IMR-90 (cell line): ENCODE measurements at regions not wholly inside any gene's neighbourhood (a gene's known extent, or its start where the extent isn't known, plus 50 kb on each side); places are given as distances from the start of the nearest gene placed in this dataset.

Source experiments
- ATAC-seq: fragments of 200-7000 bp; cut with Tn5 transposase; 2 replicates; pipeline ENCODE4 v1.9.1; 2020; ENCODE audit warnings: low read depth, mild to moderate bottlenecking, moderate library complexity
- BruUV-seq: library from RNA; stranded (reverse); fragments of 400-500 nt; replicated peaks from 2 replicates; lab custom pipeline; 2021; lab: Mats Ljungman, UMichigan
- CTCF ChIA-PET: fragments of 300-600 bp; formaldehyde crosslinking; extraction: SDS; loops from one replicate; lab custom pipeline; 2021; ENCODE audit warnings: antibody characterized with exemption; lab: Yijun Ruan, JAX
- POLR2A ChIA-PET: fragments of 300-600 bp; sonication (Branson Sonifier 250); formaldehyde crosslinking; loops from one replicate; lab custom pipeline; 2022; ENCODE audit warnings: antibody characterized with exemption; ENCODE audit not compliant: unreplicated experiment; lab: Charles Lee
- DNase-seq: peaks from one replicate; pipeline ENCODE4 v3.0.0; 2013
- H2AFZ ChIP-seq: replicated peaks from 2 replicates; pipeline ENCODE3; 2013; ENCODE audit warnings: low read length, mild to moderate bottlenecking; ENCODE audit not compliant: poor library complexity
- H2AK5ac ChIP-seq: 2 replicates; pipeline ENCODE4 v1.6.1; 2013; ENCODE audit warnings: low read depth, low read length, inconsistent platforms
- H2AK9ac ChIP-seq: replicated peaks from 2 replicates; pipeline ENCODE3; 2013; ENCODE audit warnings: mild to moderate bottlenecking, low read depth, low read length, moderate library complexity; ENCODE audit not compliant: poor library complexity
- H2BK120ac ChIP-seq: 2 replicates; pipeline ENCODE4 v1.6.1; 2013; ENCODE audit warnings: low read depth, low read length, inconsistent platforms
- H2BK15ac ChIP-seq: 3 replicates; pipeline ENCODE4 v1.6.1; 2013; ENCODE audit warnings: low read depth, low read length, inconsistent platforms
- H2BK20ac ChIP-seq: 2 replicates; pipeline ENCODE4 v1.6.1; 2013; ENCODE audit warnings: low read depth, mild to moderate bottlenecking, inconsistent platforms, low read length, moderate library complexity
- H2BK5ac ChIP-seq: 2 replicates; pipeline ENCODE4 v1.6.1; 2013; ENCODE audit warnings: mild to moderate bottlenecking, low read depth, low read length, inconsistent platforms; ENCODE audit not compliant: poor library complexity, severe bottlenecking
- H3K14ac ChIP-seq: replicated peaks from 2 replicates; pipeline ENCODE4 v1.6.1; 2013; ENCODE audit warnings: low read depth, low read length, inconsistent platforms
- H3K18ac ChIP-seq: 2 replicates; pipeline ENCODE4 v1.6.1; 2013; ENCODE audit warnings: low read depth, low read length, control low read depth
- H3K23ac ChIP-seq: 2 replicates; pipeline ENCODE4 v1.6.1; 2013; ENCODE audit warnings: low read depth, low read length, inconsistent platforms
- H3K27ac ChIP-seq: 2 replicates; pipeline ENCODE4 v1.5.1; 2013; ENCODE audit warnings: mild to moderate bottlenecking, control low read depth, low read length; ENCODE audit not compliant: insufficient read depth
- H3K27me3 ChIP-seq: 2 replicates; pipeline ENCODE4 v1.6.1; 2013; ENCODE audit warnings: low read length; ENCODE audit not compliant: control insufficient read depth, insufficient read depth
- H3K36me3 ChIP-seq: 2 replicates; pipeline ENCODE4 v1.6.1; 2013; ENCODE audit warnings: low read length, mixed read lengths; ENCODE audit not compliant: control insufficient read depth, insufficient read depth
- H3K4ac ChIP-seq: 2 replicates; pipeline ENCODE4 v1.6.1; 2013; ENCODE audit warnings: low read depth, low read length, inconsistent platforms
- H3K4me1 ChIP-seq: 2 replicates; pipeline ENCODE4 v1.6.1; 2013; ENCODE audit warnings: low read length, mixed read lengths; ENCODE audit not compliant: control insufficient read depth, insufficient read depth
- H3K4me2 ChIP-seq: 2 replicates; pipeline ENCODE4 v1.6.1; 2013; ENCODE audit warnings: low read depth, mild to moderate bottlenecking, control low read depth, low read length, moderate library complexity
- H3K4me3 ChIP-seq: 2 replicates; pipeline ENCODE4 v1.5.1; 2013; ENCODE audit warnings: low read depth, mild to moderate bottlenecking, control low read depth, low read length, moderate library complexity; ENCODE audit not compliant: insufficient read depth
- H3K56ac ChIP-seq: 2 replicates; pipeline ENCODE4 v1.6.1; 2013; ENCODE audit warnings: low read length, inconsistent platforms; ENCODE audit not compliant: insufficient read depth; ENCODE audit errors: extremely low read depth
- H3K79me1 ChIP-seq, 2 experiments: 2 replicates each; pipeline ENCODE4 v1.6.1; 2013; ENCODE audit warnings: low read length in 2 of 2, inconsistent platforms in 1 of 2, low read depth in 1 of 2
- H3K9ac ChIP-seq: 2 replicates; pipeline ENCODE4 v1.6.1; 2013; ENCODE audit warnings: low read depth, low read length, control low read depth
- H3K9me1 ChIP-seq: 2 replicates; pipeline ENCODE4 v1.6.1; 2013; ENCODE audit warnings: low read length, inconsistent platforms; ENCODE audit not compliant: insufficient read depth
- H3K9me3 ChIP-seq: 2 replicates; pipeline ENCODE4 v1.6.1; 2013; ENCODE audit warnings: low read length; ENCODE audit not compliant: control insufficient read depth, insufficient read depth
- H4K20me1 ChIP-seq: 2 replicates; pipeline ENCODE4 v1.6.1; 2013; ENCODE audit warnings: low read length, inconsistent platforms; ENCODE audit not compliant: insufficient read depth
- H4K5ac ChIP-seq: 2 replicates; pipeline ENCODE4 v1.6.1; 2013; ENCODE audit warnings: mild to moderate bottlenecking, low read depth, low read length, control low read depth
- H4K8ac ChIP-seq, 2 experiments: 2 replicates each; pipeline ENCODE4 v1.6.1; 2013; ENCODE audit warnings: low read depth in 2 of 2, low read length in 2 of 2, control low read depth in 1 of 2, inconsistent platforms in 1 of 2
- H4K91ac ChIP-seq: 2 replicates; pipeline ENCODE4 v1.6.1; 2013; ENCODE audit warnings: low read depth, low read length, inconsistent platforms; ENCODE audit not compliant: insufficient read depth
- BHLHE40 ChIP-seq: fragments of 150-350 bp; IDR thresholded peaks from 2 replicates; pipeline ENCODE4 v1.6.1; 2016; ENCODE audit warnings: mild to moderate bottlenecking, low read depth, low read length
- CEBPB ChIP-seq: IDR thresholded peaks from 2 replicates; pipeline ENCODE4 v1.6.1; 2012; ENCODE audit warnings: low read depth, low read length, improper control_type of control experiment
- WGBS, 2 experiments: methylation state at CpG; one replicate each; pipeline versions ENCODE4 v1.1.5 to v1.1.7; 2013; ENCODE audit warnings: missing lambda C conversion rate in 2 of 2; ENCODE audit not compliant: insufficient read length in 1 of 2; ENCODE audit errors: extremely low coverage in 2 of 2; 5-methylcytosine and 5-hydroxymethylcytosine counted together
- dilution Hi-C: fragments of 300-500 bp; cut with HindIII; formaldehyde crosslinking; loops from one replicate; pipeline ENCODE4 v1.14.3; 2018; ENCODE audit warnings: low sequenced_read_pairs; ENCODE audit not compliant: unreplicated experiment
- in situ Hi-C: fragments of 300-500 bp; cut with MboI; formaldehyde crosslinking; loops from 3 replicates; pipeline ENCODE4 v1.14.3; 2019; ENCODE audit warnings: low sequenced_read_pairs, inconsistent platforms, mixed read lengths
- intact Hi-C: fragments of 100-400 bp; cut with micrococcal nuclease; formaldehyde crosslinking; loops from 2 replicates; pipeline ENCODE4 v1.10.0; 2022

- H4K91ac ChIP-seq = no peak overlapping the region
- WGBS, 2 experiments = no CpG with 5 or more reads among the region's 2 CpGs
- in situ Hi-C loops = no loop called here
- H3K9me1 ChIP-seq = no peaks in the 10 kb centered on the region
- no peaks in the 10 kb centered on the region for H3K79me1 ChIP-seq
- no peak overlapping the region for H2BK120ac ChIP-seq
- H2AFZ ChIP-seq = no peak overlapping the region
- no peaks in the 10 kb centered on the region for H4K20me1 ChIP-seq
- ChIA-PET CTCF (no interaction called here), POLR2A (no interaction called here)
- H3K56ac ChIP-seq = no peak overlapping the region
- no peak overlapping the region for H3K18ac ChIP-seq
- no peak for ATAC-seq
- no peak for TF ChIP-seq BHLHE40
- TF ChIP-seq CEBPB = no peak
- no peak overlapping the region for H3K9ac ChIP-seq
- peaks cover 4% of the 10 kb centered on the region for H3K9me3 ChIP-seq
- no peak overlapping the region for H3K4me2 ChIP-seq
- H4K8ac ChIP-seq = no peak overlapping the region
- H3K23ac ChIP-seq = no peak overlapping the region
- no peak overlapping the region for H3K4me3 ChIP-seq
- H4K5ac ChIP-seq = no peak overlapping the region
- no peaks in the 10 kb centered on the region for H3K27me3 ChIP-seq
- H3K36me3 ChIP-seq = no peaks in the 10 kb centered on the region
- H2BK15ac ChIP-seq = no peak overlapping the region
- DNase-seq = no peak
- H3K14ac ChIP-seq = no peak overlapping the region
- intact Hi-C loops = no loop called here
- H2AK9ac ChIP-seq = no peak overlapping the region
- no peaks in the 10 kb centered on the region for H3K4me1 ChIP-seq
- no peak overlapping the region for H2BK5ac ChIP-seq
- dilution Hi-C loops = no loop called here
- H3K4ac ChIP-seq = no peak overlapping the region
- H2AK5ac ChIP-seq = no peak overlapping the region
- BruUV-seq = no TSS peak
- H2BK20ac ChIP-seq = no peak overlapping the region
- H3K27ac ChIP-seq = no peak overlapping the region
Measured at GRCh38 chr12:39070775-39071174, 165.4 kb upstream of the CPNE8 start.
